Lung (tissue), 11 donors: ENCODE measurements at regions not wholly inside any gene's neighbourhood (a gene's known extent, or its start where the extent isn't known, plus 50 kb on each side); places are given as distances from the start of the nearest gene placed in this dataset.
"Not testable (repeated sequence)": the region's sequence is repeated elsewhere in the genome, so short reads cannot be mapped to it uniquely, and the experiment has no call there.

Experiments used
- ATAC-seq: fragments of 200-7000 bp; cut with Tn5 transposase; one replicate; pipeline ENCODE4 v1.9.1; 2020; ENCODE audit warnings: moderate number of reproducible peaks; ENCODE audit not compliant: insufficient read depth, low FRiP score
- DNase-seq, 3 donors: peaks; one replicate each; pipeline ENCODE4 v3.0.0-alpha.2; 2013 to 2017
- H3K27ac ChIP-seq, 2 donors: one replicate each; pipeline ENCODE4 v1.5.1; 2013; ENCODE audit warnings: mild to moderate bottlenecking in 2 of 2, moderate library complexity in 2 of 2, control low read depth in 1 of 2, inconsistent platforms in 1 of 2, low read depth in 1 of 2, low read length in 1 of 2
- H3K27me3 ChIP-seq, 3 donors: one replicate each; pipeline ENCODE4 v1.5.1; 2013; ENCODE audit warnings: low read length in 2 of 3; ENCODE audit not compliant: control insufficient read depth in 3 of 3, insufficient read depth in 3 of 3
- H3K36me3 ChIP-seq, 4 donors: one replicate each; pipeline ENCODE4 v1.5.1; 2013; ENCODE audit warnings: low read length in 4 of 4, mild to moderate bottlenecking in 1 of 4, moderate library complexity in 1 of 4; ENCODE audit not compliant: control insufficient read depth in 4 of 4, insufficient read depth in 4 of 4
- H3K4me1 ChIP-seq, 5 donors: one replicate each; pipeline ENCODE4 v1.5.1; 2013; ENCODE audit warnings: low read length in 5 of 5, mild to moderate bottlenecking in 2 of 5, moderate library complexity in 1 of 5; ENCODE audit not compliant: control insufficient read depth in 5 of 5, insufficient read depth in 5 of 5
- H3K4me3 ChIP-seq: one replicate; pipeline ENCODE4 v1.5.1; 2013; ENCODE audit warnings: mild to moderate bottlenecking, control low read depth, moderate library complexity
- H3K9ac ChIP-seq, 2 donors: one replicate each; pipeline ENCODE4 v1.5.1; 2013; ENCODE audit warnings: low read length in 2 of 2, control low read depth in 1 of 2; ENCODE audit not compliant: insufficient read depth in 1 of 2
- H3K9me3 ChIP-seq, 4 donors: one replicate each; pipeline ENCODE4 v1.5.1; 2013; ENCODE audit warnings: low read length in 3 of 4, mild to moderate bottlenecking in 1 of 4, moderate library complexity in 1 of 4; ENCODE audit not compliant: control insufficient read depth in 4 of 4, insufficient read depth in 3 of 4
- WGBS, 2 donors: extraction: QIAGEN DNeasy Blood & Tissue Kit; methylation state at CpG; one replicate each; pipeline ENCODE4 v1.1.7; 2013; 5-methylcytosine and 5-hydroxymethylcytosine counted together
- TF ChIP-seq, protein P1 (sequence below): IDR thresholded peaks from 2 replicates; pipeline ENCODE4 v1.5.1; 2012; ENCODE audit warnings: mild to moderate bottlenecking; ENCODE audit errors: control extremely low read depth, extremely low read depth
- donor health status: control.
- donor health status: control.
- donor health status: Bipolar disorder and iron deficiency.
- donor health status: healthy.
- donor health status: DM: yes; HTN: yes; CAD: no.

DNA sequence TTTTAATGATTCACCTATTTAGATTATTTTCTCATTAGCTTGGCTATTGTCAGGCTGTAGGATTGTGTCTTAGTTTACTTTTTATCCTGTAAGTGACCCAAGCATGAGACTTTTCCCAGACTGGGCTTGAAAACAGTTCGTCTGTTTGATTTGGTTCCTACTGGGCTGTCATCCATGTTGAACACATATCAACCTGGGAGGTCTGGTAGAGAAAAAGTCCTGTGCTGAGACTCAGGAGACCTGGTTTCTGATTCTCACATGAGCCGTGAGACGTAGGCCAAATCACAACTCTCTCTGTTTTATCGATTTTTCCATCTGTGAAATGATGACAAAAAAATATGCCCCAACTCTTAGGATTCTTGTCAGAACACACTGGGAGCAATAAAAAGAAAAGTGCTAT lies 98.8 kb upstream of the GALNT15 start:
- DNase-seq (no peak), ATAC-seq (no peak)
- TF ChIP-seq, protein P1, sequence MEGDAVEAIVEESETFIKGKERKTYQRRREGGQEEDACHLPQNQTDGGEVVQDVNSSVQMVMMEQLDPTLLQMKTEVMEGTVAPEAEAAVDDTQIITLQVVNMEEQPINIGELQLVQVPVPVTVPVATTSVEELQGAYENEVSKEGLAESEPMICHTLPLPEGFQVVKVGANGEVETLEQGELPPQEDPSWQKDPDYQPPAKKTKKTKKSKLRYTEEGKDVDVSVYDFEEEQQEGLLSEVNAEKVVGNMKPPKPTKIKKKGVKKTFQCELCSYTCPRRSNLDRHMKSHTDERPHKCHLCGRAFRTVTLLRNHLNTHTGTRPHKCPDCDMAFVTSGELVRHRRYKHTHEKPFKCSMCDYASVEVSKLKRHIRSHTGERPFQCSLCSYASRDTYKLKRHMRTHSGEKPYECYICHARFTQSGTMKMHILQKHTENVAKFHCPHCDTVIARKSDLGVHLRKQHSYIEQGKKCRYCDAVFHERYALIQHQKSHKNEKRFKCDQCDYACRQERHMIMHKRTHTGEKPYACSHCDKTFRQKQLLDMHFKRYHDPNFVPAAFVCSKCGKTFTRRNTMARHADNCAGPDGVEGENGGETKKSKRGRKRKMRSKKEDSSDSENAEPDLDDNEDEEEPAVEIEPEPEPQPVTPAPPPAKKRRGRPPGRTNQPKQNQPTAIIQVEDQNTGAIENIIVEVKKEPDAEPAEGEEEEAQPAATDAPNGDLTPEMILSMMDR: no peak
- Histone ChIP-seq H3K36me3 (no peaks in the 10 kb centered on the region), H3K27me3 (no peaks in the 10 kb centered on the region), H3K9ac (no peak overlapping the region), H3K27ac (no peak overlapping the region), H3K9me3 (peaks cover 0 to 4% (median under 1%) of the 10 kb centered on the region in 4 donors), H3K4me3 (no peak overlapping the region), H3K4me1 (no peaks in the 10 kb centered on the region)
- 88 to 93% methylated on average over 4 of the region's 4 CpGs for WGBS, 2 donors

DNA sequence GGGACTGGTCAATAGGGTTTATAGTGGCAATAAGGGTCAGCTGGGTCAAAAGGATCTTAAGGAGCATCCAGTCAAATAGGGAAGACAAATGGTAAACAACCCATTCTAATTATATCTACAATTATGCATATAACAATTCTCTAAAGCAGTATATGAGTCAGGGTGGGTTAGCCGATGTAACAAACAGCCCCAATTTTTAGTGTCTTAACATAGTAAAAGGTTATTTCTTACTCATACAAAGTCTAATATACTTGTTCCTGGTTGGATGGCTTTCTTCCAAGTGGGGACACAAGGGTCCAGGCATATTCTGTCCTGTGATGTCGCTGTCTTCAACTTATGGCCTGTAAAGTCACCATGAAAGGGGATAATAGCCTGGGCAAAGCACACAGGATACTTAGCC lies 97.9 kb upstream of the GALNT15 start:
- H3K9me3 ChIP-seq: peaks cover 0 to 7% (median 3%) of the 10 kb centered on the region in 4 donors
- ATAC-seq: no peak

DNA sequence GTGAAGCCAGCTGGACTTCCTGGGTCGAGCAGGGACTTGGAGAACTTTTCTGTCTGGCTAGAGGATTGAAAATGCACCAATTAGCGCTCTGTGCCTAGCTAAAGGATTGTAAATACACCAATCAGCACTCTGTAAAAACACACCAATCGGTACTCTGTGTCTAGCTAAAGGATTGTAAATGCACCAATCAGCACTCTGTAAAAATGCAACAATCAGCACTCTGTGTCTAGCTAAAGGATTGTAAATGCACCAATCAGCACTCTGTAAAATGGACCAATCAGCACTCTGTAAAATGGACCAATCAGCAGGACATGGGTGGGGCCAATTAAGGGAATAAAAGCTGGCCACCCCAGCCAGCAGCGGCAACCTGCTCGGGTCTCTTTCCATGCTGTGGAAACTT lies 97.3 kb upstream of the GALNT15 start:
- 92 to 95% methylated on average over 5 of the region's 5 CpGs for WGBS, 2 donors
- H3K27me3 ChIP-seq, H3K9me3 ChIP-seq, H3K4me3 ChIP-seq, H3K4me1 ChIP-seq, H3K9ac ChIP-seq, H3K27ac ChIP-seq, DNase-seq, ATAC-seq, H3K36me3 ChIP-seq: not testable (repeated sequence)

More for the DNA sequence above, 97.9 kb upstream of the GALNT15 start:
- Histone ChIP-seq H3K4me1 (no peaks in the 10 kb centered on the region), H3K9ac (no peak overlapping the region), H3K27ac (no peak overlapping the region), H3K27me3 (no peaks in the 10 kb centered on the region), H3K4me3 (no peak overlapping the region), H3K36me3 (no peaks in the 10 kb centered on the region)
- TF ChIP-seq, protein P1: no peak
- WGBS, 2 donors: 67 to 68% methylated on average over 2 of the region's 2 CpGs
- DNase-seq: no peak

DNA sequence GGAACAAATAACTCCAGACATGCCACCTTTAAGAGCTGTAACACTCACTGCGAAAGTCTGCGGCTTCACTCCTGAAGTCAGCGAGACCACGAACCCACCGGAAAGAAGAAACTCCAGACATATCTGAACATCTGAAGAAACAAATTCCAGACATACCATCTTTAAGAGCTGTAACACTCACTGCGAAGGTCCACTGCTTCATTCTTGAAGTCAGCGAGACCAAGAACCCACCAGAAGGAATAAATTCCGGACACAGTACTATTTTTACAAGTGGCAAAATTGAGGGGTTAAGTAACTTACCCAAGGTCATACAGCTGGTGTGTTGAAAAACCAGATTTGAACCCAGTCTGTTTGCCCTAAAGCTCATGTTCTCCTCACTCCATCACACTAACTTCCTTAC lies 96.8 kb upstream of the GALNT15 start:
- H3K9me3 ChIP-seq, H3K4me3 ChIP-seq, H3K9ac ChIP-seq, H3K27me3 ChIP-seq, ATAC-seq, H3K27ac ChIP-seq, DNase-seq, H3K36me3 ChIP-seq, H3K4me1 ChIP-seq: not testable (repeated sequence)
- 79 to 83% methylated on average over 8 of the region's 8 CpGs for WGBS, 2 donors

DNA sequence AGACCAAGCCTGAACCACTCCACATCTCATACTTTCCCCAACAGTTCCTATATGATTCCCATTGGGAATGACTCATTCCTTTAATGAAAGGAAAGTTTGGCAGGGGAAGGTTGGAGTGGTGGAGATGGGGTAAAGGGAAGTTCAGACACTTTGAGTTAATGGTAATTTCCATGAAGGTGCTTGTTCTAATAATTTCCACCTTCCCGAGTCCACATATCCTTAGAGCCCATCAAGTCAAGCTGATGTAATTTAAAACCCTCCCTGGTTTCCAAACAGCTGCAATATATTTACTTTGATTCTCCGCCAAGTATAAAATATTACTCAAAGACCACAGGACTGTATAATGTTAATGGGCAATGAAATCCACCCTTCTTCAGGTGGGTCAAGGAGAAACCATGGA lies 95.0 kb upstream of the GALNT15 start:
- no peak overlapping the region for H3K4me3 ChIP-seq
- H3K27me3 ChIP-seq: no peaks in the 10 kb centered on the region
- no peaks in the 10 kb centered on the region for H3K4me1 ChIP-seq
- no peak for ATAC-seq
- no peaks in the 10 kb centered on the region for H3K36me3 ChIP-seq
- no peak overlapping the region for H3K27ac ChIP-seq
- H3K9me3 ChIP-seq: peaks cover 0 to 13% (median 3%) of the 10 kb centered on the region in 4 donors
- no peak overlapping the region for H3K9ac ChIP-seq
- TF ChIP-seq, protein P1: no peak
- no peak for DNase-seq
- WGBS, 2 donors: 88 to 94% methylated on average over 2 of the region's 2 CpGs
